Fibroblast of lung (primary cell): ENCODE measurements at regions not wholly inside any gene's neighbourhood (a gene's known extent, or its start where the extent isn't known, plus 50 kb on each side); places are given as distances from the start of the nearest gene placed in this dataset.

ENCODE experiments used
- DNase-seq, 2 donors: peaks; one replicate each; pipeline versions ENCODE4 v3.0.0 to v3.0.0-alpha.2; 2010; ENCODE audit warnings: low read depth in 2 of 2
- H2AFZ ChIP-seq: 2 replicates; pipeline ENCODE4 v1.5.1; 2012; ENCODE audit warnings: low read length, control low read depth, inconsistent platforms
- H3K27ac ChIP-seq: 2 replicates; pipeline ENCODE4 v1.5.1; 2011; ENCODE audit warnings: low read length, control low read depth; ENCODE audit not compliant: insufficient read depth
- H3K27me3 ChIP-seq: 2 replicates; pipeline ENCODE4 v1.5.1; 2011; ENCODE audit warnings: mild to moderate bottlenecking, low read length; ENCODE audit not compliant: control insufficient read depth, insufficient read depth
- H3K36me3 ChIP-seq: 2 replicates; pipeline ENCODE4 v1.5.1; 2011; ENCODE audit warnings: low read length; ENCODE audit not compliant: control insufficient read depth, insufficient read depth
- H3K4me1 ChIP-seq: 2 replicates; pipeline ENCODE4 v1.5.1; 2011; ENCODE audit warnings: low read length; ENCODE audit not compliant: control insufficient read depth, insufficient read depth; ENCODE audit errors: extremely low read depth
- H3K4me2 ChIP-seq: 2 replicates; pipeline ENCODE4 v1.5.1; 2011; ENCODE audit warnings: low read length, control low read depth; ENCODE audit not compliant: insufficient read depth; ENCODE audit errors: extremely low read depth
- H3K4me3 ChIP-seq, 4 experiments: fragments of 200-600 bp in 1 of 4; sonication (generic) in 1 of 4; replicated peaks in 1 of 4; 2 replicates each; pipeline ENCODE4 v1.5.1; 2011 to 2016; ENCODE audit warnings: low read length in 4 of 4, low read depth in 3 of 4, mild to moderate bottlenecking in 3 of 4, control low read depth in 2 of 4, inconsistent platforms in 1 of 4, mixed read lengths in 1 of 4; ENCODE audit not compliant: insufficient read depth in 1 of 4; ENCODE audit errors: control extremely low read depth in 1 of 4
- H3K79me2 ChIP-seq: 2 replicates; pipeline ENCODE4 v1.5.1; 2012; ENCODE audit warnings: mild to moderate bottlenecking, low read length, inconsistent platforms; ENCODE audit not compliant: control insufficient read depth, insufficient read depth
- H3K9ac ChIP-seq: 2 replicates; pipeline ENCODE4 v1.5.1; 2011; ENCODE audit warnings: mild to moderate bottlenecking, low read length, control low read depth; ENCODE audit not compliant: insufficient read depth
- H3K9me3 ChIP-seq: 2 replicates; pipeline ENCODE4 v1.5.1; 2012; ENCODE audit warnings: low read depth, low read length; ENCODE audit not compliant: control insufficient read depth, insufficient read depth
- H4K20me1 ChIP-seq: 2 replicates; pipeline ENCODE4 v1.5.1; 2011; ENCODE audit warnings: low read length; ENCODE audit not compliant: control insufficient read depth, insufficient read depth; ENCODE audit errors: extremely low read depth
- CTCF ChIP-seq, 2 donors: IDR thresholded peaks in 1 of 2; conservative IDR thresholded peaks in 1 of 2; 1 replicate in 1 of 2; 2 replicates in 1 of 2; pipeline ENCODE4 v1.5.1; 2011 to 2012; ENCODE audit warnings: low read length in 2 of 2, control low read depth in 1 of 2, inconsistent platforms in 1 of 2, low read depth in 1 of 2, mild to moderate bottlenecking in 1 of 2
- EZH2 ChIP-seq: IDR thresholded peaks from 2 replicates; pipeline ENCODE4 v1.5.1; 2012; ENCODE audit warnings: low read length, control low read depth, mild to moderate bottlenecking; ENCODE audit errors: missing control alignments

GRCh38 chr11:29251738-29252137, 765.1 kb downstream of the KCNA4 start:
- Histone ChIP-seq H3K9me3 (no peaks in the 10 kb centered on the region), H3K27me3 (no peaks in the 10 kb centered on the region), H4K20me1 (no peaks in the 10 kb centered on the region), H3K4me3 (no peak overlapping the region), H3K9ac (no peak overlapping the region), H3K4me1 (no peaks in the 10 kb centered on the region), H3K36me3 (no peaks in the 10 kb centered on the region), H3K27ac (no peak overlapping the region), H3K4me2 (no peak overlapping the region), H3K79me2 (no peaks in the 10 kb centered on the region), H2AFZ (no peak overlapping the region)
- DNase-seq: no peak
- TF ChIP-seq EZH2: no peak
- no peak for TF ChIP-seq CTCF (conservative IDR thresholded peaks at IDR 0.05 in 1 of 2, IDR thresholded peaks at IDR 0.05 in 1 of 2; ENCODE audit: low read depth in 1 of 2, low read length in 2 of 2)

GRCh38 chr11:29249713-29250112, 767.1 kb downstream of the KCNA4 start:
- DNase-seq: no peak
- no peaks in the 10 kb centered on the region for H3K36me3 ChIP-seq
- no peaks in the 10 kb centered on the region for H3K9me3 ChIP-seq
- H3K27me3 ChIP-seq: no peaks in the 10 kb centered on the region
- H2AFZ ChIP-seq: no peak overlapping the region
- H3K9ac ChIP-seq: no peak overlapping the region
- H4K20me1 ChIP-seq: no peaks in the 10 kb centered on the region
- no peaks in the 10 kb centered on the region for H3K79me2 ChIP-seq
- H3K4me1 ChIP-seq: no peaks in the 10 kb centered on the region
- no peak overlapping the region for H3K4me3 ChIP-seq
- no peak for TF ChIP-seq CTCF (conservative IDR thresholded peaks at IDR 0.05 in 1 of 2, IDR thresholded peaks at IDR 0.05 in 1 of 2; ENCODE audit: low read depth in 1 of 2, low read length in 2 of 2)
- TF ChIP-seq EZH2: no peak
- H3K4me2 ChIP-seq: no peak overlapping the region
- no peak overlapping the region for H3K27ac ChIP-seq

GRCh38 chr11:29244355-29244754, 772.5 kb downstream of the KCNA4 start:
- no peaks in the 10 kb centered on the region for H4K20me1 ChIP-seq
- H3K27ac ChIP-seq: no peak overlapping the region
- H3K4me1 ChIP-seq: no peaks in the 10 kb centered on the region
- H3K79me2 ChIP-seq: no peaks in the 10 kb centered on the region
- no peak overlapping the region for H3K9ac ChIP-seq
- no peaks in the 10 kb centered on the region for H3K36me3 ChIP-seq
- no peak overlapping the region for H3K4me2 ChIP-seq
- H3K4me3 ChIP-seq: no peak overlapping the region
- TF ChIP-seq EZH2: no peak
- no peak for DNase-seq
- no peaks in the 10 kb centered on the region for H3K27me3 ChIP-seq
- H2AFZ ChIP-seq: no peak overlapping the region
- no peaks in the 10 kb centered on the region for H3K9me3 ChIP-seq
